GM19043 (cell line): ENCODE measurements at regions not wholly inside any gene's neighbourhood (a gene's known extent, or its start where the extent isn't known, plus 50 kb on each side); places are given as distances from the start of the nearest gene placed in this dataset.

Experiments used
- ATAC-seq: cut with Tn5 transposase; IDR thresholded peaks from one replicate; pipeline ENCODE4 v1.9.1; 2021; ENCODE audit warnings: low read depth; ENCODE audit not compliant: unreplicated experiment

DNA sequence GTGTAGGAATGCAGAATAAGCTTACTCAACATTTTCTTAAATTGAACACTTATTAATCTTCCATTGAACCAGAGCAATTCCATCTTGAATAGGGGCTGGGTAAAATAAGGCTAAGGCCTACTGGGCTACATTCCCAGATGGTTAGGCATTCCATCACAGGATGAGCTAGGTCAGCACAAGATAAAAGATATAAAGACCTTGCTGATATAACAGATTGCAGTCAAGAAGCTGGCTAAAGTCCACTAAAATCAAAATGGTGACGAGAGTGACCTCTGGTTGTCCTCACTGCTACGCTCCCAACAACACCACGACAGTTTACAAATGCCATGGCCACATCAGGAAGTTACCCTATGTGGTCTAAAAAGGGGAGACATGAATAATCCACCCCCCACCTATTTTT is 156.1 kb downstream of the NXNL2 start:
- no peak for ATAC-seq

DNA sequence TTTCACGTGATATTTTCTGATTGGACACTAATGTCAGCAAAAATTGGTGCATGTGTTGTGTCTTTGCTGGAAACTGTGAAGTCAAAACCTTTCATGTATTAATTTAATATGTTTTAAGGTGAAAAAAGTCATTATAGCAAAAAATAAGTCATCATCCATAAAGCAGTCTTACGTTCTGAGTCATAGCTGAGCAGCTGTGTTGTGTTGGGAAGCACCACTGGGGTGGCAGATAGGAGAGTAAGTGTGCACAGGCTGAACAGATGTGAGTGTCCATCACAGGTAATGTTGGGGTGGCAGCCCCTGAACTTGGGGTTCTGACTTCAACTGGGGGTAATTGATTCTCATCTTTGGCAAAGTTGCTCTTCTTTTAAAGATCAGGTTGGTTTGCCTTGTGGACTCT is 156.8 kb downstream of the NXNL2 start:
- no peak for ATAC-seq

- no peak for ATAC-seq
These were observed 157.8 kb downstream of the NXNL2 start for GRCh38 chr9:88692827-88693226.

- no peak for ATAC-seq
These were observed 159.6 kb downstream of the NXNL2 start for GRCh38 chr9:88694625-88695024.

GRCh38 chr9:88696501-88696900 is 161.5 kb downstream of the NXNL2 start:
- no peak for ATAC-seq

- ATAC-seq: no peak
These were observed 162.9 kb downstream of the NXNL2 start for GRCh38 chr9:88697764-88698432.

DNA sequence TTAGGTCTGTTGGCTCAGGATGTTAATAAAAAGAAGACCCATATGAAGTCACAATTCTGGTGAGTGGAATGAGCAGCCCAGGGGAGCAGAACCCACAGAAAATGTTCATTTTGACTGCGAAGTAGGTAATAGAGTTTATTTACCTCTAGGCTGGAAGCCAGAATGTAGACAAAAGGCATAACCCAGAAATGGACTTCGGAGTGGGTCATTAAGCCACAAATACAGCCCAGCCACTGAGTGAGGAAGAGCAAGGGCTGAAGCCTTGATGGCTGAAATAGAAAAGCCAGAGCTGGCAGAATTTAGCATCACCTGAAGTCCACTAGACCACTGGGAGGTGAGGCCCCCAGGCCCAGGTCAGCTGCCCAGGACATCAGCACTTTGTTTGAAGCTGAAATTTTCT is 168.0 kb downstream of the NXNL2 start:
- ATAC-seq: no peak

GRCh38 chr9:88706193-88707113 is 171.5 kb downstream of the NXNL2 start:
- ATAC-seq: no peak

DNA sequence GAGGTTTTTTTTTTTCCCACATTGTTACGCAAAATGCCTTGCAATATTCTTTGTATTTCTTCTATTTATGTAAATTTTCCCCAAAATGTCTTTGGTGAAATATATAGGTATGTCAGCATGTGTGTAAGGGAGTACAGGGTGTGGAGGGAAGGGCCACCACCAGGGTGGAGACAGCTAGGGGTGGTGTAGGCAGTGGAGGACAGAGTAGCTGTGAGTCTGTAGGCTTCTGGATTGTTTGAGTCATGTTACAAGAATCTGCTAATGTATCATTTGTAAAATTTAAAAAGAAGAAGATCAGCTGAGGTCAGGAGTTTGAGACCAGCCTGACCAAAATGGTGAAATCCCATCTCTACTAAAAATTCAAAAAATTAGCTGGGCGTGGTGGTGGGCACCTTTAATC is 175.5 kb downstream of the NXNL2 start:
- ATAC-seq: no peak

DNA sequence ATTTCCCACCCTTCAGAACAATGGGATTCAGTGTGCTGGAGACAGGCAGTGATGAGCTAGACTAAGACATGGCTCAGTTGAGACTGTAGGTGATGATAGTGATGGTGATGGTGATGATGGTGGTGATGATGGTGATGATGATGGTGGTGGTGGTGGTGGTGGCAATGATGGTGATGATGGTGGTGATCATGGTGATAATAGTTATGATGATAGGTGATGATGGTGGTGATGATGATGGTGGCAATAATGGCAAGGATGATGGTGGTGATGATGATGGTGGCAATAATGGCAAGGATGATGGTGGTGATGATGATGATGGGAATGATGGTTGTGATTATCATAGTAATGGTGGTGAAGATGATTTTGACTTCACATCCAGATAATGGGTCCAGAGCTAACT is 176.7 kb downstream of the NXNL2 start:
- ATAC-seq: no peak

- ATAC-seq: no peak
These were observed 177.5 kb downstream of the NXNL2 start for GRCh38 chr9:88712484-88712883.

- no peak for ATAC-seq
These were observed 178.0 kb downstream of the NXNL2 start for GRCh38 chr9:88713010-88713409.

DNA sequence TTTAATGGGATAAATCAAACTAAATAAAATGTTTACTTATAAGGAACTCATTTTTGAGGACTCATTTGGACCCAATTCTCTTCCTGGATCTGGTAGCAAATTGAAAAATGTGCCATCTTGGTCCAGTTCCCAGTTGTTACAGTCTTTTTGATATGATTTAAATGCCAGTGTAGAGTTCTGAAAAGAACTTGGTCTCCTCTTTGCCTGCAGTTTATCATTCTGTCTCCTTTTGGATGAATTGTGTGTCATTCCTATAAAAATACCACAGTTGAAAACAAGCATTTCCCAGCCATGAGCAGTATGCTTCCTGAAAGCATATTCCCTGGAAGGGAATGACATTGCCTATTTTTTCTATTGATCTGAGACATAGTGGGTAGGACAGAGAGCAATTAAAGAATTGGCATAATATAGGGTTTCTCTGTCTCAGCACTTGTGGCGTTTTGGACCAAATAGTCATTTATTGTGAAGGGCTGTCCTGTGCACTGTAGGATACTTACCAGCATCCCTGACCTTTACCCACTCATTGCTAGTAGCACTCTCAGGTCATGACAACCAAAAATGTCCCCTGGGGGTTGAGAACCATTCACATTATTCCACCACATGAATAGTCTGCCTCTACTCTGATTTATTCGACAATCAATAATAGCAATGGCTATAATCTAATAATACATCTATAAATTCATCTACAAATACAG is 181.8 kb downstream of the NXNL2 start:
- no peak for ATAC-seq

GRCh38 chr9:88721025-88721424 is 186.0 kb downstream of the NXNL2 start:
- ATAC-seq: no peak

DNA sequence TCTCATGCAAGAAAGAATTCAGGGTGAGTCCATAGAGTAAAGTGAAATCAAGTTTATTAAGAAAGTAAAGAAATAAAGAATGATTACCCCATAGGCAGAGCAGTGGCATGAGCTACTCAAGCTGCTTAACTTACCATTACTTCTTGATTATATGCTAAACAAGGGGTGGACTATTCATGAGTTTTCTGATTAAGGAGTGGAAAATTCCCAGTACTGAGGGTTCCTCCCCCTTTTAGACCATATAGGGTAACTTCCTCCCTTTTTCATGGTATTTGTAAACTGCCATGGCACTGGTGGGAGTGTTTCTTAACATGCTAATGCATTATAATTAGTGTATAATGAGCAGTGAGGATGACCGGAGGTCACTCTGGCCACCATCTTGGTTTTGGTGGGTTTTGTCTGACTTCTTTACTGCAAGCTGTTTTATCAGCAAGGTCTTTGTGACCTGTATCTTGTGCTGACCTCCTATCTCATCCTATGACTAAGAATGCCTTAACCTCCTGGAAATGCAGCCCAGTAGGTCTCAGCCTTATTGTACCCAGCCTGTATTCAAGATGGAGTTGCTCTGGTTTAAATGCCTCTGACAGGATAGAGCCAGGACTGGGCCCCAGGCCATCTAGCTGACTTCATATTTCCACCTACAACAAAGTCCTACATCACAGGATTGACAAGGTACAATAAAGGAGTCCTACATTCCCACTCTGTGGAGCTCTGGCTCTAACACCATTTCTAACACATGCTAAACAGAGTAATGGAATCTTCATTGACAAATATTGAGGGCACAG is 186.7 kb downstream of the NXNL2 start:
- ATAC-seq: no peak

DNA sequence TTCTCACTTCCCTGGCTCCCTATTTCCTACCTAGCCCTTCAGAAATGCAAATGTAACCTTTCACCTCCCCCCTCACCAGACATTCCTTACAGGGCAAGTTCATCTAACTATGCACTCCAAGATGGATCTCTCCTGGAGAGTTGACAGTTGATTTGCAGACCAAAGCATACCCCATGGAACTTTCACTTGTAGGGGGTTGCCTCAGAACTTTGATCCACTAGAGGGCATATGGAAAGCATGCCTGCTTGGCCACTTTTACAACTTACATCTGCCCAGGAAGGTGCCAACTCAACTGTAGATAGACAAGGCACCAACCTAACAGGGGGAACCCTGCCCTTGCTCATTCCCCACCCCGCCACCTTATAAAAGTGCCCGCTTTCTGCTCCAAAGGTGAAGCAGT is 187.8 kb downstream of the NXNL2 start:
- ATAC-seq: no peak

- no peak for ATAC-seq
These were observed 188.8 kb downstream of the NXNL2 start for GRCh38 chr9:88723751-88724150.

DNA sequence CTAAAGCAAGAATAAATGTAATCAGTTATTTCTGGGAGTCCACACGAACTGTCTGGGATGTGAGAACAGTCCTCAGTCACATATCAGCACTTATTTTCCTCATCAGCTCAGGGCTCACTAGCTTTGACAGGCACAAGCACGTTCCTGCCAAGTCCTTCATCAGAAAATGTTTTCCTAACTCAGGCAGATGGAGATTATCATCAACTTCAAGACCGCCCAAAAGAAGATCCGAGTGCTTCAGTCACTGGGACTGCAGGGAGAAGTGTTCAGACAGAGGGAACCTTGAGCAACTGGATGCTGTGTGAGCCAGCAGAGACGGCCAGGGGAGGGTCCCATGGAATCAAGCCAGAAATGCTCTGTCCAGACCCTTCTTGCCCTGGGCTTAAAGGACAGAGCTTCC is 189.4 kb downstream of the NXNL2 start:
- ATAC-seq: no peak

- ATAC-seq: no peak
These were observed 190.5 kb downstream of the NXNL2 start for GRCh38 chr9:88725300-88726019.

DNA sequence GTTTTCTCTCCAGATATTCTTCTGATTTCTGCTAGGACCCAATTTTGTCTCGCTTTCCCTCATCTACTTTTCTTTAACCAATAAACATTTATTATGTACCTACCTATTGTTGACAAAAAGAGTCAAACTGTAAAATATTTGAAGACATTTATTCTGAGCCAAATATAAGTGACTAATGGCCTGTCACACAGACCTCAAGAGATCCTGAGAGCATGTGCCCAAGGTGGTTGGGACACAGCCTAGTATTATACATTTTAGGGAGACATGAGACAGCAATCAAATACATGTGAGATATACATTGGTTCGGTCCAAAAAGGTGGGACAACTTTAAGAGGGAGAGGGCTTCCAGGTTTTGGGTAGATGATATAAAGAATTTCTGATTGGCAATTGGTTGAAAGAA is 191.8 kb downstream of the NXNL2 start:
- no peak for ATAC-seq
